Thyroid gland (tissue), 4 donors: ENCODE measurements at regions not wholly inside any gene's neighbourhood (a gene's known extent, or its start where the extent isn't known, plus 50 kb on each side); places are given as distances from the start of the nearest gene placed in this dataset.

ENCODE experiments used
- POLR2A ChIP-seq, 2 donors: fragments of 450-650 bp; IDR thresholded peaks; one replicate each; pipeline ENCODE4 v1.6.1; 2017; ENCODE audit warnings: antibody characterized with exemption in 2 of 2, mild to moderate bottlenecking in 2 of 2, moderate library complexity in 1 of 2
- TF ChIP-seq, protein P1 (sequence below), 6 experiments: fragments of 200-600 bp in 3 of 6; fragments of 450-650 bp in 3 of 6; sonication (generic) in 3 of 6; IDR thresholded peaks; one replicate each; pipeline ENCODE4 v1.5.1; 2016 to 2019; ENCODE audit warnings: antibody characterized with exemption in 6 of 6, mild to moderate bottlenecking in 2 of 6, inconsistent platforms in 1 of 6, moderate library complexity in 1 of 6

DNA sequence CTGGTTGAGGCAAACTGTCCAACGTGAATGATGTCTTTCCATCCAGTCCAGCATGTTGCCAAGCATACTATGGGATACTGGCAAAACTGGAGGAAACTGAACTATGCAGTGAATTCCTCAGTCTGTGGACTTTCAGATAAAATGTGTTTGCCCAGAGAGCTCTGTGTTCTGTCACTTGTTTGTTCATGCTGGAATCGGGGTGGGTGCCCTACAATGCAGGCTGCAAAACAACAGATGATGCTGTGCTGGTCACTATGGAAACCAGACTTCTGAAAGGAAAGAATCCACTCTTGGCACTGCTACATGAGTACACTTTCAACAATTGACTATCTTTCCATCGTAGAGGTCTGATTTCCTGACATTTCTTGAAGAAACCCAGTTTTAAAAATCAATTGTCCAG is 272.5 kb upstream of the ARHGEF26 start:
- TF ChIP-seq, protein P1, sequence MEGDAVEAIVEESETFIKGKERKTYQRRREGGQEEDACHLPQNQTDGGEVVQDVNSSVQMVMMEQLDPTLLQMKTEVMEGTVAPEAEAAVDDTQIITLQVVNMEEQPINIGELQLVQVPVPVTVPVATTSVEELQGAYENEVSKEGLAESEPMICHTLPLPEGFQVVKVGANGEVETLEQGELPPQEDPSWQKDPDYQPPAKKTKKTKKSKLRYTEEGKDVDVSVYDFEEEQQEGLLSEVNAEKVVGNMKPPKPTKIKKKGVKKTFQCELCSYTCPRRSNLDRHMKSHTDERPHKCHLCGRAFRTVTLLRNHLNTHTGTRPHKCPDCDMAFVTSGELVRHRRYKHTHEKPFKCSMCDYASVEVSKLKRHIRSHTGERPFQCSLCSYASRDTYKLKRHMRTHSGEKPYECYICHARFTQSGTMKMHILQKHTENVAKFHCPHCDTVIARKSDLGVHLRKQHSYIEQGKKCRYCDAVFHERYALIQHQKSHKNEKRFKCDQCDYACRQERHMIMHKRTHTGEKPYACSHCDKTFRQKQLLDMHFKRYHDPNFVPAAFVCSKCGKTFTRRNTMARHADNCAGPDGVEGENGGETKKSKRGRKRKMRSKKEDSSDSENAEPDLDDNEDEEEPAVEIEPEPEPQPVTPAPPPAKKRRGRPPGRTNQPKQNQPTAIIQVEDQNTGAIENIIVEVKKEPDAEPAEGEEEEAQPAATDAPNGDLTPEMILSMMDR (IDR thresholded peaks at IDR 0.05) = no peak
- no peak for TF ChIP-seq POLR2A (IDR thresholded peaks at IDR 0.05)
